Mesendoderm (in vitro differentiated cells): ENCODE measurements at regions not wholly inside any gene's neighbourhood (a gene's known extent, or its start where the extent isn't known, plus 50 kb on each side); places are given as distances from the start of the nearest gene placed in this dataset.

Experiments
- DNase-seq: peaks from one replicate; pipeline ENCODE4 v3.0.0; 2013
- H2AK5ac ChIP-seq: 2 replicates; pipeline ENCODE4 v1.6.1; 2013; ENCODE audit warnings: low read length, inconsistent platforms
- H2BK120ac ChIP-seq: 2 replicates; pipeline ENCODE4 v1.6.1; 2013; ENCODE audit warnings: low read depth, mild to moderate bottlenecking, low read length, moderate library complexity, mixed read lengths
- H2BK15ac ChIP-seq: replicated peaks from 2 replicates; pipeline ENCODE4 v1.6.1; 2013; ENCODE audit warnings: low read depth, mild to moderate bottlenecking, moderate library complexity
- H2BK5ac ChIP-seq: 2 replicates; pipeline ENCODE4 v1.6.1; 2013; ENCODE audit warnings: low read length, inconsistent platforms
- H3K18ac ChIP-seq: 2 replicates; pipeline ENCODE4 v1.6.1; 2013; ENCODE audit warnings: mild to moderate bottlenecking, low read length, mixed read lengths
- H3K23ac ChIP-seq: one replicate; pipeline ENCODE4 v1.6.1; 2013; ENCODE audit warnings: low read length
- H3K27ac ChIP-seq: 2 replicates; pipeline ENCODE4 v1.5.1; 2013; ENCODE audit warnings: low read depth, mild to moderate bottlenecking, inconsistent platforms, low read length, moderate library complexity
- H3K27me3 ChIP-seq: 2 replicates; pipeline ENCODE4 v1.6.1; 2013; ENCODE audit warnings: low read length, control low read depth, mild to moderate bottlenecking, inconsistent platforms; ENCODE audit not compliant: insufficient read depth, poor library complexity
- H3K36me3 ChIP-seq: 2 replicates; pipeline ENCODE4 v1.6.1; 2013; ENCODE audit warnings: low read length, inconsistent platforms; ENCODE audit not compliant: control insufficient read depth, insufficient read depth
- H3K4ac ChIP-seq: one replicate; pipeline ENCODE4 v1.6.1; 2013; ENCODE audit warnings: low read depth, mild to moderate bottlenecking, low read length, moderate library complexity
- H3K4me1 ChIP-seq: 2 replicates; pipeline ENCODE4 v1.6.1; 2013; ENCODE audit warnings: low read depth, low read length, inconsistent platforms; ENCODE audit not compliant: control insufficient read depth
- H3K4me2 ChIP-seq: 2 replicates; pipeline ENCODE4 v1.6.1; 2013; ENCODE audit warnings: low read length
- H3K4me3 ChIP-seq: 2 replicates; pipeline ENCODE4 v1.5.1; 2013; ENCODE audit warnings: mild to moderate bottlenecking, low read length
- H3K56ac ChIP-seq: one replicate; pipeline ENCODE4 v1.6.1; 2013; ENCODE audit warnings: low read length
- H3K79me1 ChIP-seq: 2 replicates; pipeline ENCODE4 v1.6.1; 2013; ENCODE audit warnings: low read length, inconsistent platforms
- H3K79me2 ChIP-seq: 2 replicates; pipeline ENCODE4 v1.6.1; 2013; ENCODE audit warnings: mild to moderate bottlenecking, low read length; ENCODE audit not compliant: control insufficient read depth, insufficient read depth
- H3K9ac ChIP-seq: 2 replicates; pipeline ENCODE4 v1.6.1; 2013; ENCODE audit warnings: low read length, inconsistent platforms
- H4K5ac ChIP-seq: one replicate; pipeline ENCODE4 v1.6.1; 2013; ENCODE audit warnings: low read length
- H4K8ac ChIP-seq: one replicate; pipeline ENCODE4 v1.6.1; 2013; ENCODE audit warnings: low read depth, mild to moderate bottlenecking, control low read depth, low read length, moderate library complexity
- WGBS: extraction: QIAGEN DNeasy Blood & Tissue Kit; methylation state at CpG from one replicate; pipeline ENCODE4 v1.1.7; 2013; ENCODE audit warnings: low lambda C conversion rate, missing lambda C conversion rate; ENCODE audit not compliant: insufficient coverage; ENCODE audit errors: extremely low coverage; 5-methylcytosine and 5-hydroxymethylcytosine counted together

DNA sequence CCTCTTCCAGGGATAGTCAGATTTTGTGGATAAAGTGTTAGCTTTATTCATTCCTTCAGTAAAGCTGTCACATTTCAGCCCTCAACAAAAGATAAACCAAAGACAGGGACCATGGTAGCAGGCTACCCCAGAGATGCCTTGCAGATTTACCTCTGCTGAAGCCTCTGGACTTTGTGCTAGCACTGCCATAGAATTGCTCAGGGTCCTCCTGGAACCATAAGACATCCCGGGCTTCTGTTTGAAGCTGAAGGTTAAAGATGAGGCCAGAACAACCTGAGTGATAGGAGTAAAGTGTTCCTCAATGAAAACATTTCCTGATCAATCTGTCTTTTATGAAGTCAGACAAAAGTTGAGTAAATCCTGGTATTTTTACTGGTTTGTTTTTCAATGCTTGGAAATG is 57.5 kb upstream of the ARL15 start:
- H3K4me1 ChIP-seq: no peaks in the 10 kb centered on the region
- no peak overlapping the region for H3K4me2 ChIP-seq
- H3K56ac ChIP-seq: no peak overlapping the region
- H3K36me3 ChIP-seq: no peaks in the 10 kb centered on the region
- no peak overlapping the region for H3K9ac ChIP-seq
- H3K27me3 ChIP-seq: no peaks in the 10 kb centered on the region
- DNase-seq: no peak
- H3K4ac ChIP-seq: no peak overlapping the region
- H4K8ac ChIP-seq: no peak overlapping the region
- no peak overlapping the region for H2BK5ac ChIP-seq
- H3K79me2 ChIP-seq: no peaks in the 10 kb centered on the region
- no peak overlapping the region for H3K4me3 ChIP-seq
- no peak overlapping the region for H2BK15ac ChIP-seq
- H2BK120ac ChIP-seq: no peak overlapping the region
- no peak overlapping the region for H3K18ac ChIP-seq
- no peak overlapping the region for H3K23ac ChIP-seq
- H3K27ac ChIP-seq: no peak overlapping the region
- H2AK5ac ChIP-seq: no peak overlapping the region
- WGBS: no CpG with 5 or more reads among the region's 1 CpG
- H4K5ac ChIP-seq: no peak overlapping the region
- H3K79me1 ChIP-seq: no peaks in the 10 kb centered on the region

DNA sequence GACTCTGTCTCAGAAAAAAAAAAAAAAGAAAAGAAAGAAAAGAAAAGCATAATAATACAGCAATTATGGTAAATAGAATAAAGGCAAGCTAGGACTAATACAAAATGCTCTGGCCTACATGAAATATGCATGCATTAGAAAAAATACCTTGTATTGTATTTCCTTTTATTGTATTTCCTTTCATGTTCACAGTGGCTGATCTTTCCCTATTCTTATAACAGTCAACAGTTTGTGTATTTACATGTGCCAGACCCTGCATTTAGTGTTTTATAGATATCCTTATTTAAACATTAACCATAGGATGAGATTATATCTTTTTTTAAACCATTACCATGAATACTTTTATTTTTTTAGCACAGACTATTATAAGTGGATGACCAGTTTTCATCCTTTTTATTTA is 56.3 kb upstream of the ARL15 start:
- Histone ChIP-seq H3K4ac (no peak overlapping the region), H3K4me1 (no peaks in the 10 kb centered on the region), H3K56ac (no peak overlapping the region), H2AK5ac (no peak overlapping the region), H3K23ac (no peak overlapping the region), H2BK120ac (no peak overlapping the region), H3K79me1 (no peaks in the 10 kb centered on the region), H2BK5ac (no peak overlapping the region), H4K8ac (no peak overlapping the region), H3K4me3 (no peak overlapping the region), H2BK15ac (no peak overlapping the region), H3K27ac (no peak overlapping the region), H3K36me3 (no peaks in the 10 kb centered on the region), H3K79me2 (no peaks in the 10 kb centered on the region), H3K4me2 (no peak overlapping the region), H4K5ac (no peak overlapping the region), H3K18ac (no peak overlapping the region), H3K9ac (no peak overlapping the region), H3K27me3 (no peaks in the 10 kb centered on the region)
- DNase-seq: no peak

DNA sequence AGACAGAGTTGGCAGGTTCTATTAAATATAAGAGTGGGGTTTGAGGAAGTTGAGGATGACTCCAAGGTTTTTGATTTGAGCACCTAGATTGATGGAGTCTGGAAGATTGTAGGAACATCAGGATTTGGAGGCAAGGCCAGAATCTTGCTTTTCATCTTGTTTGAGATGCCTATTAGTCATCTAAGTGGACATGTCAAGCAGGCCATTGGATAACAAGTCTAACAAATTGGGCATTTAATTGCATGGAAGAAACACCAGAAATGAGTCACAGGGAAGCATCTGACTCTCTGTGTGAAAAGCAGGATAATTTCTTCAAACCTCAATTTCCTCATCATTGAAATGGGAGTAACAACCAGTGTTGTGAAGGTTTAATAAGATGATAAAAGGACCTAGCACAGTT is 53.3 kb upstream of the ARL15 start:
- no peak overlapping the region for H3K9ac ChIP-seq
- H2BK120ac ChIP-seq: no peak overlapping the region
- no peak for DNase-seq
- H2AK5ac ChIP-seq: no peak overlapping the region
- no peaks in the 10 kb centered on the region for H3K4me1 ChIP-seq
- H3K4me3 ChIP-seq: no peak overlapping the region
- no peak overlapping the region for H3K4me2 ChIP-seq
- no peak overlapping the region for H2BK15ac ChIP-seq
- no peaks in the 10 kb centered on the region for H3K27me3 ChIP-seq
- no peak overlapping the region for H2BK5ac ChIP-seq
- H3K18ac ChIP-seq: no peak overlapping the region
- H3K4ac ChIP-seq: no peak overlapping the region
- H3K27ac ChIP-seq: no peak overlapping the region
- no peak overlapping the region for H3K56ac ChIP-seq
- no peak overlapping the region for H4K8ac ChIP-seq
- H3K23ac ChIP-seq: no peak overlapping the region
- no peaks in the 10 kb centered on the region for H3K36me3 ChIP-seq
- no peaks in the 10 kb centered on the region for H3K79me1 ChIP-seq
- no peaks in the 10 kb centered on the region for H3K79me2 ChIP-seq
- no peak overlapping the region for H4K5ac ChIP-seq

DNA sequence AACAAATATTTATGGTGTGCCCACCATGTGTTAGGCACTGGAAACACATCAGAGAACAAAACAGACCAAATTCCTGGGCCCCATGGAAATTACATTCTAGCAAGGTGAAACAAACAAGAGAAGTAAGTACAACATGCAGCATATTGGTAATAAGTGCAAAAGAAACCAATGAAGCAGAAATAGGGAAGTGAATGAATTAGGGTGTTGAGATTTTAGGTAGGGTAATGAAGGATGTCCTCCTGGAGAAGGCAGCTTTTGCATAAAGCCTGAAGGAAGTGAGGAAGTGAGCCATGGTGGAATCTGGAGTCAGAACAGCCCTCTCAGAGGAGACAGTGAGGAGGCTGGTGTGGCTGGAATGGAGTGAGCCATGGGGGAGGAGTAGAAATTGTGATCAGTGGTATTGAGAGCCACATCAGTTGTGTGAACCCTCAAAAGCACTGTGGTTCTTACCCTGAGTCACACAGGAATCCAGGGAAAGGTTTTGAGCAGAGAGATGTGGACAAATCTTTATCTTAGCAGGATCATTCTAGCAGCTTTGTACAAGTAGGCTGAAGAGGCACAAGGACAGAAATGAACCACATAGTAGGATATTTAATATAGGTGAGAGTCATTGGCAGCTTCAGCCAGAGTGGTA is 52.7 kb upstream of the ARL15 start:
- no peak overlapping the region for H2AK5ac ChIP-seq
- no peak overlapping the region for H3K23ac ChIP-seq
- H4K8ac ChIP-seq: no peak overlapping the region
- no peak overlapping the region for H2BK120ac ChIP-seq
- no peak overlapping the region for H3K4ac ChIP-seq
- no peak overlapping the region for H3K18ac ChIP-seq
- no peaks in the 10 kb centered on the region for H3K79me1 ChIP-seq
- H3K56ac ChIP-seq: no peak overlapping the region
- H3K79me2 ChIP-seq: no peaks in the 10 kb centered on the region
- H2BK5ac ChIP-seq: no peak overlapping the region
- no peaks in the 10 kb centered on the region for H3K27me3 ChIP-seq
- no peak for DNase-seq
- H3K4me3 ChIP-seq: no peak overlapping the region
- H4K5ac ChIP-seq: no peak overlapping the region
- H3K9ac ChIP-seq: no peak overlapping the region
- H3K27ac ChIP-seq: no peak overlapping the region
- H3K4me1 ChIP-seq: no peaks in the 10 kb centered on the region
- no peaks in the 10 kb centered on the region for H3K36me3 ChIP-seq
- H3K4me2 ChIP-seq: no peak overlapping the region
- no peak overlapping the region for H2BK15ac ChIP-seq

DNA sequence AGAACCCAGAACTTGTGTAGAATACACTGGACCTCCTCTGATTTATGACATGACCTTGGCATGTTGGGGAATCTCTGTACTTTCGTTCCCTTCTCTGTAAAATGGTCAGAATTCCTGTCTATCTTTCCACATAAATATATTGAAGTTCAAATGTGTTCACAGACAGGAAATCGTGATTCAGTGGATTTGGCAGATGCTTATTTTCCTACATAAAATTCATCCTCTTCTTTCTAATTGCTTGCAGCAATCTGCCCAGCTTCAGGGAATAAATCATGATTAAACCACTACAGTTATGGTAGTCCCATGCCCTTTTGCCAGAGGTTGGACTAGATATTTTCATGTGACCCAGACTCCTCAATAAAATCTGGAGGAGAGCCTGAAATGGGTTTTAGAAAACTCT is 52.1 kb upstream of the ARL15 start:
- Histone ChIP-seq H3K27me3 (no peaks in the 10 kb centered on the region), H2AK5ac (no peak overlapping the region), H3K18ac (no peak overlapping the region), H3K4ac (no peak overlapping the region), H3K56ac (no peak overlapping the region), H3K79me1 (no peaks in the 10 kb centered on the region), H2BK15ac (no peak overlapping the region), H3K4me2 (no peak overlapping the region), H4K8ac (no peak overlapping the region), H3K23ac (no peak overlapping the region), H3K27ac (no peak overlapping the region), H2BK120ac (no peak overlapping the region), H3K79me2 (no peaks in the 10 kb centered on the region), H4K5ac (no peak overlapping the region), H3K4me3 (no peak overlapping the region), H3K36me3 (no peaks in the 10 kb centered on the region), H2BK5ac (no peak overlapping the region), H3K9ac (no peak overlapping the region), H3K4me1 (no peaks in the 10 kb centered on the region)
- no peak for DNase-seq
- no CpG with 5 or more reads among the region's 2 CpGs for WGBS

DNA sequence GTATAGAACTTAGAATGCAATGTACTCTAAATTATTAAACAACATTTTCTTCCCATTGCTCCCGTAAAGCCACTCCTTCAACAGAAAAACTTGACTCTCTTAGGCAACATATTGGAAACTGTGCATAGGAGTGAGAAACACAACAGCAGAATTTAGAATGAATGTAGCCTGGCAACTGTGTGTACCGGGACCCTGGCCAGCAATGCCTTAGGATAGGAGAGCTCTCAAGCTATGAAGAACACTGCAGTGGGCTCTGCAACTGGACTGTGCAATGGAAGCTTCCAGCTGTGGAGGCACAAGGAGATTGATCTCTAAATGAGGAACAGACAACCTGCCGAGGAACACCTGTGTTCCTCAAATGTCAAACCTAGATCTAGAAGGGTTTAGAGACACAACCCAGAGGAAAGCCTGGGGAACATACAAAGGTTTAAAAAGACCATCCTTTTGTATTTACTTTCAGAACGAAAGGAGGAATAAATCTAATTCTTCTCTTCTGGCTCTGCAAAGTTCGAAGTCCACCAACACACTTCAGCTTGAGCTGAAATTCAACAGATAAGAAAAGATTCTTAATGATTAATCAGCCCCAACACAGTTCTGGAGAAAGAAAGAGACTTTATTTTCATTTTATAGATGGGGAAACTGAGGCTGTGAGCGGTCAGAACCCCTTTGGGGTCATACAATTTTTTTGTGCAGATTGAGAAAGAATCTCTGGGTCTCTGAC is 51.5 kb upstream of the ARL15 start:
- no peaks in the 10 kb centered on the region for H3K79me2 ChIP-seq
- no peaks in the 10 kb centered on the region for H3K27me3 ChIP-seq
- DNase-seq: no peak
- no peak overlapping the region for H3K27ac ChIP-seq
- no peak overlapping the region for H3K9ac ChIP-seq
- no peak overlapping the region for H3K23ac ChIP-seq
- no peak overlapping the region for H2BK15ac ChIP-seq
- H3K4me2 ChIP-seq: no peak overlapping the region
- H2BK5ac ChIP-seq: no peak overlapping the region
- no peaks in the 10 kb centered on the region for H3K4me1 ChIP-seq
- H3K79me1 ChIP-seq: no peaks in the 10 kb centered on the region
- H3K4ac ChIP-seq: no peak overlapping the region
- no peak overlapping the region for H3K18ac ChIP-seq
- no peak overlapping the region for H4K5ac ChIP-seq
- no peaks in the 10 kb centered on the region for H3K36me3 ChIP-seq
- H4K8ac ChIP-seq: no peak overlapping the region
- H3K4me3 ChIP-seq: no peak overlapping the region
- no peak overlapping the region for H2BK120ac ChIP-seq
- no peak overlapping the region for H3K56ac ChIP-seq
- WGBS: no CpG with 5 or more reads among the region's 6 CpGs
- H2AK5ac ChIP-seq: no peak overlapping the region
